C4-2B (cell line): ENCODE measurements at regions not wholly inside any gene's neighbourhood (a gene's known extent, or its start where the extent isn't known, plus 50 kb on each side); places are given as distances from the start of the nearest gene placed in this dataset.

ENCODE experiments used
- ZFX ChIP-seq: fragments of 450-650 bp; IDR thresholded peaks from 2 replicates; pipeline ENCODE4 v1.6.1; 2017
- TF ChIP-seq, protein P1 (sequence below): fragments of 450-650 bp; conservative IDR thresholded peaks from 2 replicates; pipeline ENCODE4 v1.5.1; 2017; ENCODE audit warnings: mild to moderate bottlenecking

DNA sequence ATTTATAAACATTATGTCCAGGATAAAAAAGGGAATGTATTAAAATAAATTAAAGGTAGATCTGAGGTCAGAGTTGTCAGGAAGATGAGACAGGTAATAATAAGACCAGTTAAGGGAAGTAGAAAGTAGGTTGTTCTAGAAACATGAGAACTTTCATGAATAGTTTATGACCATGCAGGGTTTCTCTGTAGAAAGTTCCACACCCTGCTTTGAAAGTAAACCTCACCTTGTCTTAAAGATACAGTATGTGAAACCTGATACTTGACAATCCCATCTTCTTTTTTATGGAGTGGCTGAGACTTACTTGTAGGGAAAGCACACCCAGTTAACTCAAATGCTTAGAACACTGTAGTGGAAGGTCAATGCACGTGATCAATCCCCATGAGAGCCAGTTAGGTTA, 260.6 kb upstream of the ZNF462 start:
- TF ChIP-seq, protein P1, sequence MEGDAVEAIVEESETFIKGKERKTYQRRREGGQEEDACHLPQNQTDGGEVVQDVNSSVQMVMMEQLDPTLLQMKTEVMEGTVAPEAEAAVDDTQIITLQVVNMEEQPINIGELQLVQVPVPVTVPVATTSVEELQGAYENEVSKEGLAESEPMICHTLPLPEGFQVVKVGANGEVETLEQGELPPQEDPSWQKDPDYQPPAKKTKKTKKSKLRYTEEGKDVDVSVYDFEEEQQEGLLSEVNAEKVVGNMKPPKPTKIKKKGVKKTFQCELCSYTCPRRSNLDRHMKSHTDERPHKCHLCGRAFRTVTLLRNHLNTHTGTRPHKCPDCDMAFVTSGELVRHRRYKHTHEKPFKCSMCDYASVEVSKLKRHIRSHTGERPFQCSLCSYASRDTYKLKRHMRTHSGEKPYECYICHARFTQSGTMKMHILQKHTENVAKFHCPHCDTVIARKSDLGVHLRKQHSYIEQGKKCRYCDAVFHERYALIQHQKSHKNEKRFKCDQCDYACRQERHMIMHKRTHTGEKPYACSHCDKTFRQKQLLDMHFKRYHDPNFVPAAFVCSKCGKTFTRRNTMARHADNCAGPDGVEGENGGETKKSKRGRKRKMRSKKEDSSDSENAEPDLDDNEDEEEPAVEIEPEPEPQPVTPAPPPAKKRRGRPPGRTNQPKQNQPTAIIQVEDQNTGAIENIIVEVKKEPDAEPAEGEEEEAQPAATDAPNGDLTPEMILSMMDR: no peak
- TF ChIP-seq ZFX: no peak
